ENCODE measurements at regions not wholly inside any gene's neighbourhood (a gene's known extent, or its start where the extent isn't known, plus 50 kb on each side); places are given as distances from the start of the nearest gene placed in this dataset.
"Not testable (repeated sequence)": the region's sequence is repeated elsewhere in the genome, so short reads cannot be mapped to it uniquely, and the experiment has no call there.

GRCh38 chr4:144799486-144799885 lies 153.5 kb downstream of the HHIP start:
- no peak for DNase-seq

- no peak for DNase-seq
Measured at GRCh38 chr4:144801731-144802130, 155.8 kb downstream of the HHIP start.

GRCh38 chr4:144808034-144808433 lies 162.1 kb downstream of the HHIP start:
- no peak for DNase-seq

GRCh38 chr4:144809056-144809640 lies 163.2 kb downstream of the HHIP start:
- DNase-seq, result no peak

GRCh38 chr4:144816668-144817067 lies 170.7 kb downstream of the HHIP start:
- DNase-seq, result no peak

- DNase-seq, result no peak
Measured at GRCh38 chr4:144817081-144817480, 171.1 kb downstream of the HHIP start.

- no peak for DNase-seq
Measured at GRCh38 chr4:144818136-144818535, 172.2 kb downstream of the HHIP start.

- DNase-seq, result no peak
Measured at GRCh38 chr4:144819591-144819990, 173.6 kb downstream of the HHIP start.

GRCh38 chr4:144820011-144820727 lies 174.2 kb downstream of the HHIP start:
- DNase-seq, result peak; percentile 5

- DNase-seq, result peak; percentile 68
Measured at GRCh38 chr4:144820728-144821085, 174.8 kb downstream of the HHIP start.

- DNase-seq, result peak; percentile 13
Measured at GRCh38 chr4:144831971-144832370, 186.0 kb downstream of the HHIP start.

- no peak for DNase-seq
Measured at GRCh38 chr4:144845411-144845810, 199.5 kb downstream of the HHIP start.

- no peak for DNase-seq
Measured at GRCh38 chr4:144851948-144852347, 206.0 kb downstream of the HHIP start.

GRCh38 chr4:144861471-144861870 lies 215.5 kb downstream of the HHIP start:
- no peak for DNase-seq

- no peak for DNase-seq
Measured at GRCh38 chr4:144862210-144862609, 216.3 kb downstream of the HHIP start.

GRCh38 chr4:144864891-144865290 lies 218.9 kb downstream of the HHIP start:
- DNase-seq, result not testable (repeated sequence)

GRCh38 chr4:144868309-144868708 lies 222.4 kb downstream of the HHIP start:
- no peak for DNase-seq

GRCh38 chr4:144872508-144873225 lies 225.3 kb downstream of the ANAPC10 start:
- DNase-seq, result peak; percentile 26

GRCh38 chr4:144873226-144873990 lies 224.6 kb downstream of the ANAPC10 start:
- no peak for DNase-seq

- DNase-seq, result no peak
Measured at GRCh38 chr4:144894573-144894972, 203.4 kb downstream of the ANAPC10 start.

GRCh38 chr4:144899393-144899792 lies 198.6 kb downstream of the ANAPC10 start:
- DNase-seq, result no peak

- no peak for DNase-seq
Measured at GRCh38 chr4:144901141-144901540, 196.9 kb downstream of the ANAPC10 start.

- no peak for DNase-seq
Measured at GRCh38 chr4:144902614-144903013, 195.4 kb downstream of the ANAPC10 start.

All from eye (tissue), 1 donor.